ENCODE measurements at regions not wholly inside any gene's neighbourhood (a gene's known extent, or its start where the extent isn't known, plus 50 kb on each side); places are given as distances from the start of the nearest gene placed in this dataset.

DNA sequence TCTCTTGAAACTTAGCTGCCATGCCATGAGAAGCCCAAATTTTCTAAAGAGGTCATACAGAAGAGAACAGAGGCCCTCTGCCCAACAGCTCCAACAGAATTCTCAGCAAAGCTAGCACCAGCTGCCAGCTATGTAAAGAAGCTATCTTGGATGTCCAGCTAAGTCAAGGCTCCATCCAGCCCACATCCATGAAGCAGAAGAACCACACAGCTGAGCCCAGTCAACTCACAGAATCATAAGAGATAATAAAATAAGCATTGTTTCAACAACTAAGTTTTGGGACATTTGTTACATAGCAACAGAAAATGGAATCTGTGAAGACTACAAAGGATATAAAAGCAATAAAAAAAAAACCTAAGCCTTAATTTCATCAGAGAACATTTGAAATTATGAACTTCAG lies 434.3 kb downstream of the TXNL1 start:
- H3K4me3 ChIP-seq (ENCODE audit: low read depth, low read length) = no peak overlapping the region
- no peak for DNase-seq (ENCODE audit: low read depth)

DNA sequence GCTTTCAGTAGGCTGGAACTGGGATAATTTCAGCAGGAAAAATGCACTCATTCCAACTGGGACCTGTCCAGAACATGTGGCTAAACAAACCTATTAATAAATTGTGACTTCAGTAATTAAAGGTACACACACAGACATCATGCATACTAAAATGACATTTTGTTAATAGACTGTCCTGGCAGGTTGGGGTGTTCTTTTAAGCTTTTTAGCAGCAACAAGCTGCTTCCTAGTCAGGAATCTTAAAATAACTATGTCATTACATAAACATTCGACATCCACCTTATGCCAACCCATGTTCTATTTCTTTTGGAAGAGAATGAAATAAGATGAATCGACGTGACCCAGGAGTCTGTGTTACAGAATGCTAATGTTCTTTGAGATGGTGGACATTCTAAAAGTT lies 435.7 kb downstream of the TXNL1 start:
- H3K4me3 ChIP-seq (ENCODE audit: low read depth, low read length) = no peak overlapping the region
- no peak for DNase-seq (ENCODE audit: low read depth)

DNA sequence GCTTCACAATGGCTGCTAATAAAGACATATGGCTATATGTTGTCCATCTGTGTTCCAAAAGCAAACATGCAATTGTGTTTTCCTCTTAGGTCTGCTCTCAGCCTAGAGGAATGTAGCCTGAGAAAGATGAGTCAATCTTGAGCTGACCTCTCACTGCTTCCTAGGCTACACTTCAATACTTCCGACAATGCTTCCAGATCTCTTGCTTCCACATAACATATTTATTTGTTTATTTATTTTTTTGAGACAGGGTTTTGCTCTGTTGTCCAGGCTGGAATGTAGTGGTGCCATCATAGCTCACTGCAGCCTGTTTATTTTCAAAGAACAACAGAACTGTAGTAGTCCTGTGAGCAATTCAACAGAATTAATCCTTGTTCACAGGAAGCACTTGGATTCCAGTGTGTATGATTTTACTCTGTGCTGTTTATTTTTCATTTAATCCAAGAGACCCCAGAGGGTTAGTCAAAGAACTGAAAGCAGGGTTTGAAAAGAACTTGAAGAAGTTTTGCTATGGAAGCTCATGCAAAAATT lies 437.9 kb downstream of the TXNL1 start:
- peak; percentile 56 for DNase-seq (ENCODE audit: low read depth)

DNA sequence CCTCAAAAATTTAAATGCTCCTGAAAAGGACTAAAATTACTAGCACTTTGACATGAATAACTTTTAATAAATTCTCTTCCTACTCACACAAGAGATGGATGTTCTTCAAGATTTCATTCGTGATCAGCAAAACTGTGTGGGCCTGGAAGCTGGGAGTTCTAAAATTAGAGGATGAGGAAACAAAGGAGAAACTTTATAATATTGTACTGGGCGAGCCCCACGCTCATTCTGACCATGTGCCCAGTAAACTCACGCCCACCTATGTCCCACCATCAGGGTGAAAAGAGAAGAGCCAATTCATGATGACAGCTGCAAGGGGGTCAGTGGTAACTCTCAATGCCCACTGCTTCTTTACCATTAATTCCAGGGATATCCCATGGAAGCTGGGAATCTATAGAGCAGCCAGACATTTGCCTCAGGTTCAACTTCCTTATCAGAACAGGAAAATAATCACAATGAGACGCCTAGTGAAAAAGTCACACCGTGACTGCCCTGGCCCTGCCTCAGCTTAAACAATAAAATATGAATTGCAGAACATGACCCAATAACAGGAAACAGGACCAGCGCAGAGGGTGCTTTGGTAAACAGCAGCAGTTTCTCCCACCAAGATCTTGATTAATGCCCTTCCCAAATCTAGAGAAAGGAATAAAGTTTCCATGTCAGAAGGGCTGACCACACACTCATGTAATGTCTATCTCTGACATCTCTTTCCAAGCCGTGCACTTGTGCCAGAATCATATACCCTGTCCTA lies 438.6 kb downstream of the TXNL1 start:
- no peak overlapping the region for H3K4me3 ChIP-seq (ENCODE audit: low read depth, low read length)
- DNase-seq (ENCODE audit: low read depth) = no peak

More for the DNA sequence above, 437.9 kb downstream of the TXNL1 start:
- H3K4me3 ChIP-seq (ENCODE audit: low read depth, low read length) = no peak overlapping the region

DNA sequence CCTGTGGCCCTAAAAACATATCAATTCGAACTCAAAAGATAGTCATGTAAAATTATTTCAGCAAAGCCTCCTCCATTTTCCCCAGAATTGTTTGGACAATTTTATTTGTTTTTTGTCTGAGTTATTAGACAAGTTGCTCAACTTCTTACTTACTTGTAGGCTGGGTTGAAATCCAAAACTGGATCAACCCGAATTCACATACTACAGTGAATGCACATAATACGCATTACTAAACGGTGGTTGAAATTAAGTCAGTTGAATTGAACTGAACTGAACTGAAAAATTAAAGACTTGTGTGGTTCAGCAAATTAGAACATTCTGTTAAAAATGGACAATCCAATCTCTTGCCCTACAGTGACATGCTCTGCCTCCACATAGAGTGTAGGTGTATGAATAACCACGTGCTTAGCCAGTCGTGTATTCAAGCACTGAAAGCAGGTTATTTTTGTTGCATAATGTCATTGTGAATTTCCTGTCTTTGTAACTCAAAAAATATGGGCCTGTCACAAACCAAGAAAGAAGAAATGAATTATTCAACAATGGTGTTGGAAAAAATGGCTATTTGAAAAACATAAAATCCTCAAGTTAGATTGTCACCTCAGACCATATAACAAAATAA lies 441.0 kb downstream of the TXNL1 start:
- H3K4me3 ChIP-seq (ENCODE audit: low read depth, low read length) = no peak overlapping the region
- no peak for DNase-seq (ENCODE audit: low read depth)

DNA sequence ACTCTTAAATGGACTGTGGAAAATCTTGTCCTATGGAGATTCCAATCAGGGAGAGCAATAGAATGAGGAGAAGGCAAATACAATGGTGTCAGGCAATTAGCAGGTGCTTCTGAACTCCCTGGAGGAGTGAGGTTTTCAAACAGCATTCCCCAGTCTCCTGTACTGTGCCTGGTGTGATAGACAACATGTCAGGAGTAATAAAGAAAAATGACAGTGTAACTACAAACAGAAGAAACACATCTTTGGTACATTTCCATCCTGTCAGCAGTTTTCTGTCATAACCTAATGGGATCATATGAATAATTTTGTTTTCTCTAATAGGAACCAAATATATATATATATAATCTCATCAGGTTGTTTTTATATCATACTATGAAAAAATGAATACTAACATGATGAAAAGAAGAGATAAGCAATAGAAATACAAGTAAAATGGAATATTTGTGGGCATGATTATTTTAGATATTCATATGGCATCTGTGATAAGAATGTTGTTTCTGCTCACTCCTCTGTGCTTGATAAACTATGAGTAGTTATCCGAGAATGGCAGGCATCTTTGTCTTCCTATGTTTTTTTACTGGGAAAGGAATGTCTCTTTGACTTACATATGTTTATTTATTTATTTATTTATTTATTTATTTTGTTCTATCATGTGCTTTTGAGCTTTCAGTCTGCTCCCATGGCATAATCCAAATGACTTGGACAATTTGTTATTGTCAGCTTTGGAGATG lies 441.7 kb downstream of the TXNL1 start:
- no peak for DNase-seq (ENCODE audit: low read depth)
- H3K4me3 ChIP-seq (ENCODE audit: low read depth, low read length) = no peak overlapping the region

DNA sequence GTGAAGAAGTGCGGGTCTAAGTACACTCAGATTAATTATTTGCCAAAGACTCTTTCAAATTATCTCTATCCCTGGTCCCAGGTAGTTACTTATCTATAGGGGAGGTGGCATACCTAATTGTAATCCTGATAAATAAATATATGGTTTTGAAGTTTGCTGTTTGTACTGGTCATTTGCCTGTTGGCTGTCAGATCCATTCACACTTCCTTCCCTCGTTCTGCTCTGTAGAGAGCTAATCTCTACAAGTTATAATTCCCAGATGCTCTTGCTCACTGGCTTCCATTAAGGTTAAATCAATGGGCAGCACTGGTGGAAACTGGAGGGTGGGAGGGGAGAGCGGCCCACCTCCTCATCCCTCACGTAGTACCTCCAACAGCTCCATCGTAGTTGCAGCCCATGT lies 447.1 kb downstream of the TXNL1 start:
- no peak for DNase-seq (ENCODE audit: low read depth)
- no peak overlapping the region for H3K4me3 ChIP-seq (ENCODE audit: low read depth, low read length)

DNA sequence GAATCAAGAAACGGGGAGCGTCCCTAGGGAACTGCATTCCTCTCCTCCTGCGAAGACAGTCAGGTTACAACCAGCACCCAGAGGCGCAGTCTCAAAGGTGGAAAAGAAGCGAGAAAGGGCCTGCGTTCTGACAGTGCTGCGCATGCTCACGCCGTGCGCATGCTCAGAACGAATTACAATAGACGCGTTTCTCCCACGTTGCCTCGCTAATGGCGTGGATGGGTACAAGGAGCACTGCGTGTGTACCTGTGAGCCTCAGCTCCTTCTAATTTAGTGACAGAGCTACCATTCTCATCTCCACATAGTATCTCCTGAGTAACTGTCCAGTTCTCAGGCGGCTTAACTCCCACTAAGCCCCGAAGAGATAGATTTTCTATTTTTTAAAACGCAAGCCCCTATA lies 448.8 kb downstream of the TXNL1 start:
- no peak overlapping the region for H3K4me3 ChIP-seq (ENCODE audit: low read depth, low read length)
- DNase-seq (ENCODE audit: low read depth) = no peak

DNA sequence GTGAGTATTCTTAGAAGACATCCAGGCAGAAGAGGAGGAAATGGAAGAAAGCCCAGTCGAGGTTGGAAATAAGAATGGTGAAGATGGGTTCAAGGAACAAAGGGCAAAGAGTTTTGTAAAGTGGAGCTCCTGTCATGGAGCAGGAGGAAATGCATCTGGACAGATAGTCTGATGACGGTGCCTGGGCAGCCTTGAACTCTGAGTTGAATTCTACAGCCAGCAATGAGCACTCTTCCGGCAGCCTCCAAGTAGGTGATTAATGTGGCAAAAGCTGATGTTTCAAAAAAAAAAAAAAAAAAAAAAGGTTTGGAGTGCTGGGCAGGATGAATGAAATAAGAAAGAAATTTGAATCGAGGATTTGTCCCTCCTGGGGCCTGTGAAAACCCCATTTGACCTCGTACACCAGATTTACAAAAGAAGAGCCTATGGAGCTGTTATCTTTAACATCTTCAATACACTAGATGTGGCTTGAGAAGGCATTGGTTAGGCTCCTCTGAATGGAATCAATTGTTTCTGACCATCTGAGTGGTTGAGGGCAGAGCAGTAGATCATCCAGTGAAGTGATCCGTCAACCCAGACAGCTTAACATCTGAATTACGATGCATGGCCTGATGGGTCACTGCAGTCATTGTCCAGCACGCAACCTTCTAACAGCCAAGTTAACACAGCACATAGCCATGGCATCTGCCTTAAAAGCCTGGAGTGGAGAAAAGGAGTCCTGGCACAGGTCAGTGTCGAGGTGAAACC lies 449.7 kb downstream of the TXNL1 start:
- H3K4me3 ChIP-seq (ENCODE audit: low read depth, low read length) = no peak overlapping the region
- no peak for DNase-seq (ENCODE audit: low read depth)

DNA sequence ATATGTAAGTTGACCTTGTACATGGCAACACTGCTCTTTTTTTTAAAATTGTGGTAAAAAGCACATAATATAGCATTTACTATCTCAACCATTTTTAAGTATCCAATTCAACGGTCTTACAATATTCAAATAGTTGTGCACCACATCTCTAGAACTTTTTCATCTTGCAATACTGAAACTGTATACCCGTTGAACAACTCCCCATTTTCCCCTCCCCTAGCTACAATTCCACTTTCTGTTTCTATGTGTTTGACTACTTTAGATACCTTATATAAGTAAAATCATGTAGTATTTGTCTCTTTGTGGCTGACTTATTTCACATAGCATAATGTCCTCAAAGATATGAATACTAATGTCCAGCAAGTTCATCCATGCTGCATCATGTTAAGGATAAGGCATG lies 452.1 kb downstream of the TXNL1 start:
- no peak overlapping the region for H3K4me3 ChIP-seq (ENCODE audit: low read depth, low read length)
- DNase-seq (ENCODE audit: low read depth) = no peak

DNA sequence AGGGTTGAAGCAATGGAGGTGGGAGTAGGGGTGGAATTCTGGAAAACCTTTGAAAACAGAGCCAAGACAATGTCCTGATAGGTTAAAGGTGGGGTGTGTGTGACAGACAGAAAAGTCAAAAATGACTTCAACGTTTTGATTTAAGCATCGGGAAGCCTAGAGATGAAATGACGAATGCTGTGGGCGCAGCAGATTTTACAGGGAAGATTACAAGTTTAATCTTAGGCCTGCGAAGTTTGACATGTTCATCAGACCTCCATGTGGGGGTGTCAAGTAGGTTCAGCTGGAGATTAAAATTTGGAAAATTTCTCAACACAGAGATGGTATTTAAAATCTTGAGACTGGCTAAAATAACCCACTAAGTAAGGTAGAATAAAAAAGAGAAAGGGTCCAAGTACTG lies 453.3 kb downstream of the TXNL1 start:
- no peak for DNase-seq (ENCODE audit: low read depth)
- no peak overlapping the region for H3K4me3 ChIP-seq (ENCODE audit: low read depth, low read length)

DNA sequence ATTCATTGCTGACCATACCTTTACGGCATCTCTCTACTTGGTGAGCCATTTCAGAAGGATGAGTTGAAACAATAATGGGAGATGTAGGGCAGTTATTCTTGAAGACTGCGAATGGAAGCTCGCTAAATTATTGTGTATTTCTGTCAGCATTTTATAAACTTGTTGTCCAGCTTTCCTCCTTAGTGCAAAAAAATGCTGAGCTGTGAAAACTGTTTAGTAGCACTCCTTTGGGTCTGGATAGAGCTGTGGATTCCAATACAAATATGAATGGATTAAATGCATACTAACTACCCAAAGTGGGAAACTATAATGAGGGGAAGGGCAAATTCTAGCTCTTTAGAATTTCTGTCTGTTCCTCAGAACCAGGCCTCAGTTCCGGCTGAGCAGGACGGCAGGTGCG lies 461.6 kb downstream of the TXNL1 start:
- DNase-seq (ENCODE audit: low read depth) = no peak
- H3K4me3 ChIP-seq (ENCODE audit: low read depth, low read length) = no peak overlapping the region

DNA sequence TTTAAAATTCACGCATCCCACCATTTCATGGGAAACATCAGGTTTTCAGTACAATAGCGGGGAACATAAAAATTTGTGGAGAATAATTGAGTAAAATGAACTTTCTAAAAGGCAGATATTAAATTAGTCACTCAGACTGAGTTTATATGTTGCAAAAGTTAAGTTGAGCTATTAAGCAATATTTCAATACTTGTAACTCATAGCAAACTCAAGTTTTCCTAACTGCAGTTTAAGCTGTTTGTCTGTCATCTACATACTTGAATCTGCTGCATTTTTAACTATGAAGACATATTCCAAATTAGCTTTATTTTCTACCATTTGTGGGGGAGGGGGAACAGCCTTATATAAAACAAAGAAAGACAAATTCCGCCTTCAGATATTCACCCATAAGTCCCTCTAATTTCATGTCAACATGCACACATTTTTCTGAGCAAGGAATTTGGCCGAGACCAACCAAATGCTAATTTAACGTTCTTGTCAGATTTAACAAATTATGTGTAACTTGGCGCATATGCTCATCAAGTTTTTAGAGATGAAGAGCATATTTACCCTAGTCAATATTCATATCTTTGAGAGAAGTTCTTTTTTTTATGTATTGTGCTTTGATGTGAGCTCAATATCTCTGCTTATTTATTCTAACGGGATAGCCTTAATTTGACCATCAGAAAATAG lies 462.9 kb downstream of the TXNL1 start:
- no peak overlapping the region for H3K4me3 ChIP-seq (ENCODE audit: low read depth, low read length)
- no peak for DNase-seq (ENCODE audit: low read depth)

DNA sequence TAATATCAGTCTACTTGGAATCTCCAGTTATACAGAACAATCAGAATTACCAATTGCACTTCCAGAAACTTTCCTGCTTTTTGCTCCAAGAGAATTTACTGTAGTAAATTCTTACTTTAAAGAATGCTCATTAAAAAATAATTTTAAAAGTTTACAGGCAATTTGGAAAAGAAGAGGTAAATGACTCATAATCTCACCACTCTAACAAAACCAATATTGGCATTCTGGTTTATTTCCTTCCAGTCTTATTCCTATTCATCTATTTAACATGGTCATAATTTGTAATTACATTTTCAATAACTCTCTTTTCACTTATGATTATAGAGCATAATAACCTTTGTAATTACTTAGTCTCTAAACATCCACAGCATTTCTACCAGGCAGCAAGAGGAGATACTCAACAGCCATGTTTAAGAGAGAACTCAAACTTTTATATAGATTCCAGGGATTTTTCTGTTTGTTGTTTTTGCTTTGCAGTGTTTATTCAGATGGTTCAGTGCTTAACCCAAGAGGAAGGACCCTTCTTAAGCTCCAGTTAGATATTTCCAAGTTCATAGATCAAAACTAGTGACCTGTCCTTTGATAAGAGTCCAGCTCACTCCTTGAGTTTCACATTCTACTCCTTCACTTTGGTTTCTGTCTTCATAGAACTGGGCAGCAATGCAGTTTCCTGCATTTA lies 464.7 kb downstream of the TXNL1 start:
- H3K4me3 ChIP-seq (ENCODE audit: low read depth, low read length) = no peak overlapping the region
- no peak for DNase-seq (ENCODE audit: low read depth)

DNA sequence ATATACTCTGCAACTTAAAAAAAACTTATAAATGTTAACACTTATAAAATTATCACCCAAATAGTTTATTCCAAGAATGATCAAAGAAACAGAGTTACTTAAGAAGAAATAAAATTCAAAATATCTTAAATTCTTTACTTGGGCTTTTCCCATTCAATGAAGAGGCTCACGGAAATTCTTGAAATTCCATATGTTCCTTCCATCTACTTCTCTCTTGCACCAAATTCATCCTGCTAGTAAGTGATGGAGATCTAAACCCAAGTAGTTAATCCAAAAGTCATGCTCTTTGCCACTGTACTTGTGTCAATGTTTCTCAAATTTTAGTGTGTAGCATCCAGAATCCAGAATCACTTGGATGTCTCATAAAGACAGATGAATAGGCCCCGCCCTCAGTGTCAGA lies 465.9 kb downstream of the TXNL1 start:
- DNase-seq (ENCODE audit: low read depth) = no peak
- no peak overlapping the region for H3K4me3 ChIP-seq (ENCODE audit: low read depth, low read length)

DNA sequence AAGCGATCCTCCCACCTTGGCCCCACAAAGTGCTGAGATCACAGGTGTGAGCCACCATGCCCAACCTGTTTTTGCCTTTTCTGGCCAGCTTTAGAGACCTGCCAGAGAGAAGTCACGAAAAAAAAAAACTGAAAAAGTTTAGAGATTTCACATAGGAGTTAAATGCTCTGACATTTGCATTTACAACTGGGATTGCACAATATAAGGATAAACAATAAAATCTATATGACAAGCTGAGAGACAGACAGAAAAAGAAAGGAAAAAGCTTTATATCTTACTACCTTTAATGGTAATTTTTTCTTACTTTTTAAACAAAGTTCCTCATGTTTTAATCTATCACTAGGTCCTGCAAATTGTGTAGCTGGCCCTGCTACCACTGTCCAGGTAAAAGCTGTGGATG lies 466.5 kb downstream of the TXNL1 start:
- no peak overlapping the region for H3K4me3 ChIP-seq (ENCODE audit: low read depth, low read length)
- DNase-seq (ENCODE audit: low read depth) = no peak

DNA sequence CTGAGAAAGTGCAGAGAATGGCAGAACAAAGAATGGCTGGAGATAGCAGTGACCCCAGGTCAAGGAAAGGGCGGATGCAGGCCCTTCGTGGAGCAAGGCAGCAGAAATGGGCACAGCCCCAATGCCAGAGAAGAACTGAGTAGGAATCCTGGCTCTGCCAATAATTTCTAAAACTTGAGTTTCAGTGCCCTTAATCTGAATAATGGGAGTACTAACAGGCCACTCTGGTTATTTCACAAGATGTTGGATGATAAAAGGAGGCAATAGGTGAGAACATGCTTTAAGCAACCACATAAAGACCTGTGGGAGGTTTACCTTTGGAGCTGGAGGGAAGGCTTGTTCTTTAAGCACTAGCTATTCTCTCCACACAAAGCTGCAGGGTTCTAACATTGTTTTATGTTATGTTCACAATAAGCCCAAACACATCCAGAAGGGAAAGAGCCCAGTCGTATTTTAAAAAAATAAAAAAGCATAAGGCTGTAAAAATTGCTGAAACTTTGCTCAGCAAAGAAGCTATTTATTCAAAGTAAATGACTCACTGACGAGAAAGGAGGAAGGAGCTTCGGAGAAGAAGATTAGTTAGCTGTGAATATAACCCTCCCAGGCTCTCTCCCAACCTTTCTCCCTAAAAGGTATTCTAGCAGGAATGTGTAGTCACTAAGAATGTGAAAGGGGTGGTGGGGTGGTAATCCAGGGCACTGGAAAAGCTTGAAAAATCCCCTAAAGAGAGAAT lies 470.2 kb downstream of the TXNL1 start:
- no peak for DNase-seq (ENCODE audit: low read depth)

DNA sequence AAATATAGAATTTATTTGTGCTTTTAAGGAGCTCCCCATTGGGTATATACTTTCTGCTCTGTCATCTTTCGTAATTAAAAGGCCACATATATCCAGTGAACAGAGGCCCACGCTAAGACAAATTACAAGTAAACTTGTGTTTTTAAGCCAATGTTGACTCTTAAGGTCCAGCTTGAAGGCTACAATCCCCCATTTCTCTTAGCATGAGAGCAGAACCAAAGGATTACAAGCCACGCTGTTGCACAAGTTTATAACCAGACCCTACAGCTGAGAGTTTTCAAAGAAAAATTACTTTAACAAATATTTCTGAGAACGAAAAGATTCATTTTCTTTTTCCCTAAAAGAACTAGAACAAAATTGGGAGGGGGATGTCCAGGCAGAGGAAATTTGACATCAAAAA lies 471.0 kb downstream of the TXNL1 start:
- no peak overlapping the region for H3K4me3 ChIP-seq (ENCODE audit: low read depth, low read length)
- no peak for DNase-seq (ENCODE audit: low read depth)

More for the DNA sequence above, 470.2 kb downstream of the TXNL1 start:
- no peak overlapping the region for H3K4me3 ChIP-seq (ENCODE audit: low read depth, low read length)

Measured in skeletal muscle cell (primary cell).